CD14-positive monocyte (primary cell): ENCODE measurements at regions not wholly inside any gene's neighbourhood (a gene's known extent, or its start where the extent isn't known, plus 50 kb on each side); places are given as distances from the start of the nearest gene placed in this dataset.

Experiments used
- DNase-seq, 3 donors: peaks; one replicate each; pipeline ENCODE4 v3.0.0-alpha.2; 2011 to 2022
- H2AFZ ChIP-seq: 2 replicates; pipeline ENCODE4 v1.6.0; 2012; ENCODE audit warnings: mild to moderate bottlenecking, low read depth, low read length, inconsistent platforms; ENCODE audit not compliant: insufficient read depth, poor library complexity, severe bottlenecking
- H3K27ac ChIP-seq, 2 donors: 1 replicate in 1 of 2; 2 replicates in 1 of 2; pipeline ENCODE4 v1.5.1; 2012 to 2013; ENCODE audit warnings: low read length in 2 of 2, control low read depth in 1 of 2, inconsistent platforms in 1 of 2, low read depth in 1 of 2, mild to moderate bottlenecking in 1 of 2
- H3K27me3 ChIP-seq, 2 donors: one replicate each; pipeline versions ENCODE4 v1.6.0 to v1.6.1; 2011 to 2013; ENCODE audit warnings: low read length in 2 of 2; ENCODE audit not compliant: control insufficient read depth in 2 of 2, insufficient read depth in 2 of 2
- H3K36me3 ChIP-seq, 2 donors: replicated peaks in 1 of 2; 1 replicate in 1 of 2; 2 replicates in 1 of 2; pipeline versions ENCODE4 v1.5.1 to v1.6.1; 2012 to 2013; ENCODE audit warnings: low read length in 2 of 2, control low read depth in 1 of 2, inconsistent platforms in 1 of 2, mild to moderate bottlenecking in 1 of 2; ENCODE audit not compliant: insufficient read depth in 2 of 2, control insufficient read depth in 1 of 2
- H3K4me1 ChIP-seq, 2 donors: 1 replicate in 1 of 2; 2 replicates in 1 of 2; pipeline versions ENCODE4 v1.5.1 to v1.6.1; 2012 to 2013; ENCODE audit warnings: low read length in 2 of 2, control low read depth in 1 of 2, inconsistent platforms in 1 of 2, mild to moderate bottlenecking in 1 of 2, moderate library complexity in 1 of 2; ENCODE audit not compliant: insufficient read depth in 2 of 2, control insufficient read depth in 1 of 2
- H3K4me2 ChIP-seq: replicated peaks from 2 replicates; pipeline ENCODE3; 2012; ENCODE audit warnings: low read length, moderate library complexity, mild to moderate bottlenecking; ENCODE audit not compliant: poor library complexity, severe bottlenecking; ENCODE audit errors: extremely low read depth
- H3K4me3 ChIP-seq, 3 experiments: fragments of 200-600 bp in 1 of 3; sonication (generic) in 1 of 3; replicated peaks in 1 of 3; 1 replicate in 2 of 3; 2 replicates in 1 of 3; pipeline ENCODE4 v1.5.1; 2011 to 2013; ENCODE audit warnings: low read length in 3 of 3, mild to moderate bottlenecking in 3 of 3, control low read depth in 2 of 3, low read depth in 2 of 3, inconsistent platforms in 1 of 3, moderate library complexity in 1 of 3
- H3K79me2 ChIP-seq: 2 replicates; pipeline ENCODE4 v1.6.0; 2012; ENCODE audit warnings: mild to moderate bottlenecking, control low read depth, inconsistent platforms, low read length, moderate library complexity; ENCODE audit not compliant: insufficient read depth
- H3K9ac ChIP-seq: 2 replicates; pipeline ENCODE4 v1.6.0; 2017; ENCODE audit warnings: low read length, mild to moderate bottlenecking; ENCODE audit not compliant: insufficient read depth, poor library complexity, severe bottlenecking
- H3K9me3 ChIP-seq, 2 donors: replicated peaks in 1 of 2; 1 replicate in 1 of 2; 2 replicates in 1 of 2; pipeline versions ENCODE4 v1.5.1 to v1.6.1; 2012 to 2013; ENCODE audit warnings: low read length in 2 of 2, control low read depth in 1 of 2; ENCODE audit not compliant: control insufficient read depth in 1 of 2, insufficient read depth in 1 of 2
- H4K20me1 ChIP-seq: 2 replicates; pipeline ENCODE4 v1.6.0; 2012; ENCODE audit warnings: mild to moderate bottlenecking, low read length, control low read depth, moderate library complexity; ENCODE audit not compliant: insufficient read depth
- H3K27ac Mint-ChIP-seq, 7 donors: one replicate each; pipeline ENCODE4 v1.8.0; 2020; ENCODE audit warnings: mild to moderate bottlenecking in 7 of 7, mixed read lengths in 7 of 7, moderate library complexity in 6 of 7, inconsistent platforms in 2 of 7
- H3K27me3 Mint-ChIP-seq, 3 donors: one replicate each; pipeline ENCODE4 v1.8.0; 2021 to 2022; ENCODE audit warnings: low read depth in 3 of 3, mild to moderate bottlenecking in 3 of 3, mixed read lengths in 3 of 3, moderate library complexity in 3 of 3, inconsistent platforms in 1 of 3
- H3K36me3 Mint-ChIP-seq, 2 donors: one replicate each; pipeline ENCODE4 v1.8.0; 2020; ENCODE audit warnings: mixed read lengths in 2 of 2, inconsistent platforms in 1 of 2, mild to moderate bottlenecking in 1 of 2
- H3K4me1 Mint-ChIP-seq: one replicate; pipeline ENCODE4 v1.8.0; 2020; ENCODE audit warnings: mild to moderate bottlenecking, mixed read lengths
- H3K4me3 Mint-ChIP-seq, 2 donors: one replicate each; pipeline ENCODE4 v1.8.0; 2020; ENCODE audit warnings: mild to moderate bottlenecking in 2 of 2, mixed read lengths in 2 of 2, moderate library complexity in 1 of 2
- H3K9me3 Mint-ChIP-seq, 7 donors: one replicate each; pipeline ENCODE4 v1.8.0; 2020 to 2022; ENCODE audit warnings: mixed read lengths in 7 of 7, mild to moderate bottlenecking in 6 of 7, moderate library complexity in 6 of 7, inconsistent platforms in 2 of 7
- CTCF ChIP-seq: fragments of 200-600 bp; IDR thresholded peaks from one replicate; pipeline ENCODE4 v1.8.0; 2022; ENCODE audit warnings: antibody characterized with exemption, mild to moderate bottlenecking
- WGBS: methylation state at CpG from one replicate; pipeline ENCODE4 v1.1.5; 2013; ENCODE audit warnings: missing lambda C conversion rate; ENCODE audit not compliant: insufficient coverage; 5-methylcytosine and 5-hydroxymethylcytosine counted together
- intact Hi-C, 2 donors: fragments of 100-400 bp; cut with micrococcal nuclease; formaldehyde crosslinking; loops; one replicate each; pipeline versions ENCODE4 v1.15.0 to v1.15.1; 2023

- Histone ChIP-seq H3K9me3 (no peaks in the 10 kb centered on the region), H3K79me2 (no peaks in the 10 kb centered on the region), H2AFZ (no peak overlapping the region), H3K36me3 (no peaks in the 10 kb centered on the region), H3K9ac (no peak overlapping the region), H4K20me1 (no peaks in the 10 kb centered on the region), H3K4me3 (no peak overlapping the region), H3K4me1 (peaks cover 20 to 25% of the 10 kb centered on the region in 2 donors), H3K27me3 (no peaks in the 10 kb centered on the region), H3K27ac (no peak overlapping the region), H3K4me2 (no peak overlapping the region)
- no peak for DNase-seq
- Mint-ChIP-seq H3K4me1 (peaks cover 25% of the 10 kb centered on the region), H3K4me3 (no peak overlapping the region), H3K9me3 (no peaks in the 10 kb centered on the region), H3K27me3 (no peaks in the 10 kb centered on the region), H3K36me3 (no peaks in the 10 kb centered on the region), H3K27ac (no peak overlapping the region)
- intact Hi-C loops: no loop called here
- WGBS: no CpG with 5 or more reads among the region's 4 CpGs
- no peak for TF ChIP-seq CTCF
Measured at GRCh38 chr3:159829056-159829455, 159.6 kb upstream of the IL12A start.

GRCh38 chr3:159829539-159830227, 159.0 kb upstream of the IL12A start:
- H3K4me1 Mint-ChIP-seq: peaks cover 25% of the 10 kb centered on the region
- no peaks in the 10 kb centered on the region for H3K27me3 Mint-ChIP-seq
- no peaks in the 10 kb centered on the region for H3K9me3 Mint-ChIP-seq
- DNase-seq: no peak
- H2AFZ ChIP-seq: no peak overlapping the region
- no peak for TF ChIP-seq CTCF
- WGBS: 0% methylated on average over 1 of the region's 7 CpGs
- H3K4me2 ChIP-seq: no peak overlapping the region
- H3K27me3 ChIP-seq: no peaks in the 10 kb centered on the region
- no peak overlapping the region for H3K4me3 ChIP-seq
- H3K9me3 ChIP-seq: no peaks in the 10 kb centered on the region
- no peaks in the 10 kb centered on the region for H3K79me2 ChIP-seq
- peaks cover 20 to 25% of the 10 kb centered on the region in 2 donors for H3K4me1 ChIP-seq
- H3K9ac ChIP-seq: no peak overlapping the region
- H3K36me3 ChIP-seq: no peaks in the 10 kb centered on the region
- intact Hi-C loops: no loop called here
- no peak overlapping the region for H3K27ac ChIP-seq
- no peaks in the 10 kb centered on the region for H3K36me3 Mint-ChIP-seq
- no peak overlapping the region for H3K27ac Mint-ChIP-seq
- no peaks in the 10 kb centered on the region for H4K20me1 ChIP-seq
- H3K4me3 Mint-ChIP-seq: no peak overlapping the region
